BE2C (cell line): ENCODE measurements at regions not wholly inside any gene's neighbourhood (a gene's known extent, or its start where the extent isn't known, plus 50 kb on each side); places are given as distances from the start of the nearest gene placed in this dataset.

Source experiments
- DNase-seq: peaks from one replicate; pipeline ENCODE4 v3.0.0-alpha.2; 2020
- H3K27me3 ChIP-seq: fragments of 250-450 bp; sonication (Bioruptor Pico); 2 replicates; pipeline ENCODE4 v1.5.1; 2020; ENCODE audit warnings: mild to moderate bottlenecking
- H3K36me3 ChIP-seq: fragments of 250-450 bp; sonication (Bioruptor Pico); 2 replicates; pipeline ENCODE4 v1.5.1; 2020; ENCODE audit warnings: mild to moderate bottlenecking
- H3K4me1 ChIP-seq: fragments of 250-450 bp; sonication (Bioruptor Pico); 2 replicates; pipeline ENCODE4 v1.5.1; 2020
- H3K4me3 ChIP-seq: 2 replicates; pipeline ENCODE4 v1.5.1; 2011; ENCODE audit warnings: low read depth, low read length
- H3K9me3 ChIP-seq: fragments of 250-450 bp; sonication (Bioruptor Pico); 2 replicates; pipeline ENCODE4 v1.5.1; 2020
- TF ChIP-seq, protein P1 (sequence below): IDR thresholded peaks from 2 replicates; pipeline ENCODE4 v1.5.1; 2012; ENCODE audit warnings: mild to moderate bottlenecking, low read depth, low read length

DNA sequence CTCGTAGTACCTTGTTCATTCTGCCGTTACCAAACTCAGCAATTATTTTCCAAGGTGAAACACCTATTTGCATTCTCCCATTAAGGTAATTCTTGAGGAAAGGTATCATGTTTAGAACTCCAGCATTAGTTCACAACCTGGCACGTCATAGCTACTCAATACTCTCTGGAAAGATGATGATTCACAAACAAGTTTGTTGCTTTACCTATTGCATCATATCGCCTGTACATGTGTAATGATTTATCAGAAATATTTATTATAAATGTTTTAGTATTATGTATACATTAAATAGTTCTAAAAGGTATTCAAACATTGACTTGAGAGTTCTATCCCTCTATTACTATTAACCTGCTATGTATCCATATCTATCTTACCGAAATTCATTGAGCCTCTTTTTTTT, 658.3 kb upstream of the PITX2 start:
- TF ChIP-seq, protein P1, sequence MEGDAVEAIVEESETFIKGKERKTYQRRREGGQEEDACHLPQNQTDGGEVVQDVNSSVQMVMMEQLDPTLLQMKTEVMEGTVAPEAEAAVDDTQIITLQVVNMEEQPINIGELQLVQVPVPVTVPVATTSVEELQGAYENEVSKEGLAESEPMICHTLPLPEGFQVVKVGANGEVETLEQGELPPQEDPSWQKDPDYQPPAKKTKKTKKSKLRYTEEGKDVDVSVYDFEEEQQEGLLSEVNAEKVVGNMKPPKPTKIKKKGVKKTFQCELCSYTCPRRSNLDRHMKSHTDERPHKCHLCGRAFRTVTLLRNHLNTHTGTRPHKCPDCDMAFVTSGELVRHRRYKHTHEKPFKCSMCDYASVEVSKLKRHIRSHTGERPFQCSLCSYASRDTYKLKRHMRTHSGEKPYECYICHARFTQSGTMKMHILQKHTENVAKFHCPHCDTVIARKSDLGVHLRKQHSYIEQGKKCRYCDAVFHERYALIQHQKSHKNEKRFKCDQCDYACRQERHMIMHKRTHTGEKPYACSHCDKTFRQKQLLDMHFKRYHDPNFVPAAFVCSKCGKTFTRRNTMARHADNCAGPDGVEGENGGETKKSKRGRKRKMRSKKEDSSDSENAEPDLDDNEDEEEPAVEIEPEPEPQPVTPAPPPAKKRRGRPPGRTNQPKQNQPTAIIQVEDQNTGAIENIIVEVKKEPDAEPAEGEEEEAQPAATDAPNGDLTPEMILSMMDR = no peak
- DNase-seq = no peak
- H3K4me1 ChIP-seq = no peaks in the 10 kb centered on the region
- H3K9me3 ChIP-seq = no peaks in the 10 kb centered on the region
- H3K36me3 ChIP-seq = no peaks in the 10 kb centered on the region
- no peaks in the 10 kb centered on the region for H3K27me3 ChIP-seq
- no peak overlapping the region for H3K4me3 ChIP-seq

DNA sequence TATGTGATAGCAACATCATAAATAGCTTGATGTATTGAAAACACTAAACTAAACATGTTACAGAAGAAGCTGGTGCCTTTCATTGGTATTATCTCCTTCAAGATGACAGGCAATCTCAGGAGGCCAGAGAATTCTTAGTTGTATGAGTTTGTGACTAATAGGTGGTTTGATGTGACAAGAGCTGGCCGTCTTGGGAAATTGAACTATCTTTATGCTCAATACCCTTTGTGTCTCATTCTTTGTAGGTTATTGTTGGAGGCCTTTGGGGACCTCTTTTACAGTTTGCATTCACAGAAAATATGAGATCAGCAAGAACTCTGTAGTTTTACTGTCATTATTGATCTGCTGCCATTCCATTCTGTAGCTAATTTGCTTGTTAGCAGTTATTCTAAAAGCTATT, 659.2 kb upstream of the PITX2 start:
- no peak for DNase-seq
- no peaks in the 10 kb centered on the region for H3K36me3 ChIP-seq

DNA sequence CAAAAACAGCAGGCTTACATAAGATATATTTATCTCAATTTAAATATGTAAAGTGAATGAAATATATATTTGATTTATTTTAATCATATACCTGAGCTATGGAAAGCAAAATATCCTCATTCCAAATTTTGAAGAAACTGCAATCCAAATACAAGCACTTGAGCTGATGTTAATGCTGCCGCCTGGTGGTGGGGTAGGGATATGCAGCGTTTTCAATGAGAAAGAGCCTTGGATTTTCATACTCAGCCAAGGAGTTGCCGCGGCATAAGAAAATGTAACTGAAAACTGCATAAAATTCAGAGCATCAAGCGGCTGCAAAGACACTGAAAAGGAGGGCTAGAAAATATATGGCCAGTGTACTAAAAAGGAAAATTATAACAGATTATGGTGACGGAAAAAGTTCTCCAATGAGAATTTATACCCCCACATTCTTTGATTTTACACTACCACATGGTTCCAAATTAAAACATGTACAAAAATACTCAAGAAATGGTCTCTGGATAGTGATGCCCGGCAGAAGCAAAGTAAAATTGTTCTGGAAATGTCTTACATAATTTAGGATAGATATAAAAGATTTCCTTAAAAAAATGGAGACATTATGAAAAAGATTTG, 660.3 kb upstream of the PITX2 start:
- Histone ChIP-seq H3K4me3 (no peak overlapping the region), H3K27me3 (no peaks in the 10 kb centered on the region), H3K4me1 (no peaks in the 10 kb centered on the region), H3K36me3 (no peaks in the 10 kb centered on the region), H3K9me3 (no peaks in the 10 kb centered on the region)
- DNase-seq = peak; percentile 58
- TF ChIP-seq, protein P1 = peak; percentile 94

More for the DNA sequence above, 659.2 kb upstream of the PITX2 start:
- Histone ChIP-seq H3K27me3 (no peaks in the 10 kb centered on the region), H3K4me1 (no peaks in the 10 kb centered on the region), H3K4me3 (no peak overlapping the region), H3K9me3 (no peaks in the 10 kb centered on the region)
- TF ChIP-seq, protein P1 = no peak

DNA sequence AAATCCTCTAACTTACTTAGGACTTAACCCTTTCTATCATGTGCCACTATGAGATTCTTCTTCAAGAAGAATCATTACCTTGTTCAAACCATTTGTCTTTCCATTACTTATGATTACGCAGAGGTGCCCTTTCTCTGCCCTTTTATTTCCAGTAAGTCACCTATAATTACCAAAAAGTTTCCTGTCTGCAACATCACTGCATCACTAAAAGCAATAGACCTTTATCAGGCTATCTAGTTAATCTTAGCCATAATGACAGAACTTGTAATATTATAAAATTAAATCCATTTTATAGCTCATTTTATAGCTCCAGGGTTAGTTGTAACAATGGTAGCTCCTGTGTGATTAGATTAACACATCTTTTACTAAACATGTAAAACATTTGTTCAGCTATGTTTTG, 673.6 kb upstream of the PITX2 start:
- TF ChIP-seq, protein P1 = no peak
- Histone ChIP-seq H3K27me3 (no peaks in the 10 kb centered on the region), H3K4me3 (no peak overlapping the region), H3K36me3 (no peaks in the 10 kb centered on the region), H3K4me1 (peaks cover 26% of the 10 kb centered on the region), H3K9me3 (no peaks in the 10 kb centered on the region)
- peak; percentile 10 for DNase-seq

DNA sequence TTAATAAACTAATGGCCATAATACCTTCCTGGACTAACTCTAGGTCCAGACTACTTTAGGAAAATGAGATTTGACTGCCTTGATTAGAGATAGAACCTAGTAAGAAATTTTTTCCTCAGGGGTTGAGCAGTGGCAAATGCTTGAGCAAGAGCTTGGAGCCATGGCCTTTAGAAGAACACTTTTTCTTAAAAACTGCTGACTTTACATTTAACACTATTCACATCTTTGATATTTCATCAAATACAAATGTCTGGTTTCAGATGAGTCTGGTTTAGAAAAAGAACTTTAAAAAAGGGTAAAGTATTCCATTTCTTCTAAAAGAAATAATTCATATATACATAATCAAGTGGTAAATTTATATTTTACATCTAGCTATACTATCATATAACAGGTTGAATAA, 680.9 kb upstream of the PITX2 start:
- Histone ChIP-seq H3K27me3 (no peaks in the 10 kb centered on the region), H3K9me3 (no peaks in the 10 kb centered on the region), H3K4me1 (no peaks in the 10 kb centered on the region), H3K4me3 (no peak overlapping the region), H3K36me3 (no peaks in the 10 kb centered on the region)
- no peak for DNase-seq
- TF ChIP-seq, protein P1 = no peak

DNA sequence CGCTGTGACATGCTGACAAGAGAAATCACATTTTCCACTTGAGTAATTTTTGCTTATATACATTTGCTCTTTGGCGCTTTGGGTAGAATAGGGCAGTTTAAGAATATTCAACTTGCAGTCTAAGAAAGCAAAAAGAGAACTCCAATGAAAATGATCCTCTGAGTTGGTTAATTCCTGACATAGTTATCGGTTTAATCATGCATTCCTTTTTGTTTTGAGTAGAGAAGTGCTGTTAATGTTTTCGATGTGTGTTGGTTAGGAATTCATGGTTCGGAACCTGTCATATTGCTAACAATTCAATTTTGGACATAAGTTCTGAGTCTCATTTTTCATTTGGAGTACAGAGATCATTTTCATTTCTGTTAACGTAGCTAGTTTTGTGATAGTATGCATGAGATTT, 700.6 kb upstream of the PITX2 start:
- DNase-seq = no peak
- Histone ChIP-seq H3K27me3 (no peaks in the 10 kb centered on the region), H3K9me3 (no peaks in the 10 kb centered on the region), H3K36me3 (no peaks in the 10 kb centered on the region), H3K4me1 (peaks cover 4% of the 10 kb centered on the region; the same call in 1 of the 2 replicates), H3K4me3 (no peak overlapping the region)
- TF ChIP-seq, protein P1 = no peak
